Left ventricle myocardium superior (tissue), 1 donor: ENCODE measurements at regions not wholly inside any gene's neighbourhood (a gene's known extent, or its start where the extent isn't known, plus 50 kb on each side); places are given as distances from the start of the nearest gene placed in this dataset.
"Not testable (repeated sequence)": the region's sequence is repeated elsewhere in the genome, so short reads cannot be mapped to it uniquely, and the experiment has no call there.

ENCODE experiments used
- ATAC-seq: fragments of 200-7000 bp; cut with Tn5 transposase; one replicate; pipeline ENCODE4 v1.9.1; 2020; ENCODE audit warnings: mild to moderate bottlenecking, moderate library complexity
- DNase-seq: peaks from one replicate; pipeline ENCODE4 v3.0.0-alpha.2; 2020
- intact Hi-C: fragments of 100-400 bp; cut with micrococcal nuclease; formaldehyde crosslinking; loops from one replicate; pipeline ENCODE4 v1.11.0; 2022
- donor health status: DM: no; HTN: yes; CAD: no; lungs with severe emphysema.

DNA sequence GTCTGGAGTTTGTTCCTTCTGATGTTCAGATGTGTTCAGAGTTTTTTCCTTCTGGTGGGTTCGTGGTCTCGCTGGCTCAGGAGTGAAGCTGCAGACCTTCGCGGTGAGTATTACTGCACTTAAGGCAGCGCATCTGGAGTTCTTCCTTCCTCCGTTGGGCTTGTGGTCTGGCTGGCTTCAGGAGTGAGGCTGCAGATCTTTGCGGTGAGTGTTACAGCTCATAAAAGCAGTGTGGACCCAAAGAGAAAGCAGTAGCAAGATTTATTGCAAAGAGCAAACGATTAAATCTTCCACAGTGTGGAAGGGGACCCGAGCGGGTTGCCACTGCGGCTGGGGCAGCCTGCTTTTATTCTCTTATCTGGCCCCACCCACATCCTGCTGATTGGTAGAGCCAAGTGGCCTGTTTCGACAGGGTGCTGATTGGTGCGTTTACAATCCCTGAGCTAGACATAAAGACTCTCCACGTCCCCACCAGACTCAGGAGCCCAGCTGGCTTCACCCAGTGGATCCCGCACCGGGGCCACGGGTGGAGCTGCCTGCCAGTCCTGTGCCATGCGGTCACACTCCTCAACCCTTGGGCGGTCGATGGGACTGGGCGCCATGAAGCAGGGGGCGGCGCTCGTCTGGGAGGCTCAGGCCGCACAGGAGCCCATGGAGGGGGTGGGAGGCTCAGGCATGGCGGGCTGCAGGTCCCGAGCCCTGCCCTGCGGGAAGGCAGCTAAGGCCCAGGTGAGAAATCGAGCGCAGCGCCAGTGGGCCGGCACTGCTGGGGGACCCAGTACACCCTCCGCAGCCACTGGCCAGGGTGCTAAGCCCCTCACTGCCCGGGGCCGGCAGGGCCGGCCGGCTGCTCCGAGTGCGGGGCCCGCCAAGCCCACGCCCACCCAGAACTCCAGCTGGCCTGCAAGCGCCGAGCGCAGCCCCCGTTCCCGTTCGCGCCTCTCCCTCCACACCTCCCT is 315.3 kb upstream of the SGK1 start:
- intact Hi-C loops, ATAC-seq, DNase-seq: not testable (repeated sequence)

DNA sequence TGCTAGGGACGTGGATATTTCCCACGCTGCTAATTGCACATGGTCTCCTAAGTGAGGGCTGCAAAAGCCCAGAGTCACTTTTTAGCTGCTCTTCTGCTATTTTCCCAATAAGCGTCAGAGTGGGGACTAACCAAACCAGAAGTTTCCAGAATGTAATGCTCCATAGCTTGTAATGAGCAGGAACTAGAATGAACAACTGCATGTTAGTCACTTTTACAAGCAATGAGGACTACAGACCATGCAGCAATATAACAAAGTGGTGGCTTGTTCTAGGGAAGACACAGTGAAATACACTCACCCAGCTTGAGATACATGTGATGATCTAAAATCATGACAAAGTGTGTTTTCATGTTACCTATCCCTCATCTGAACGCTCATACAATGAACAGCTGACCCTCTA is 314.1 kb upstream of the SGK1 start:
- intact Hi-C loops: no loop called here
- DNase-seq (no peak), ATAC-seq (no peak)

DNA sequence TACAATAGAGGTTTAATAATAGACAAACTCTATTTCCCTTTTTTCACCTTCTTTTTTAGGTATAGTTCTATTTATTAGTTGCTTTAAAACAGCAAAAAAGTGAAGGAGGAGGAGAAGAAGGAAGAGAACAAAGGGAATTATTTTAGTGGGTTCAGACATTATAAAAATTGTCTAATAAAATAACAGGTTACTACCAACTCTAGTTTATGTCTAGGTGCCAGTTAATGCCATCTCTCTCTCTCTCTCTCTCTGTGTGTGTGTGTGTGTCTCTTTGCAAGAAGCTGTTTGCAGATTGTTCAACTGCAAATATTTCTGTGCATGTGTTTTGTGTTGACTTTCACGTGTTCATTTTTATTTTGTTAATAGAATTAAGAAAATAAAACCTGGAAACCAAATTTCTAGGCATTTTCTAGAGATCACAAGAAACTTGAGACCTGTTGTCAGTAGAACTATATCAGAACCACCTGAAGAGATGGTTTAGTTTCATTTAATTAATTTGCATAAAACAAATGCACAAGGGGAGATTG is 313.5 kb upstream of the SGK1 start:
- DNase-seq (no peak), ATAC-seq (no peak)
- intact Hi-C loops: no loop called here

DNA sequence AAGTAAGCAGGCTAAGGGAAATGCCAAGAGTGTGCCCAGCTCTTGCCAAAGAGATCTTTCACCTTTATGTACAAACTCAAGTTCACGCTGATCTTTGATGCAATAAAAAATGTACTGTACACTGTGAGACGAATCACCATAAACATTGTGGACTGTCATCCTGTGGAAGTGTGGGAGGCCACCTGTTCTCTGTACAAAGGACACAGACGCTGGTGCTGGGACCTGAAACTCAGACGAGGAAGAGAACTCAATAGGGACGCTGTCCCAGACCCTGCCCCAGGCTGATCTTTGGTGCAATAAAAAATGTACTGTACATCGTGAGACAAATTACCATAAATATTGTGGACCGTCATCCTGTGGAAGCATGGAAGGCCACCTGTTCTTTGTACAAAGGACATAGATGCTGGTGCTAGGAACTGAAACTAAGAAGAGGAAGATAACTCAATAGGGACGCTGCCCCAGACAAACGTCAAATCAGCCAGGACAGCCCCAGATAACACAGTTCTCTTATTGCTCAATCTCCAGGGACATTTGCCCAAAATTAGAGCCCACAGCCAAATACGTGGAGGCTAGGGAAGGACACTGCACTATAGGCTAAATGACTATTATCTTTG is 312.7 kb upstream of the SGK1 start:
- intact Hi-C loops: no loop called here
- peak; percentile 39 for ATAC-seq
- DNase-seq: no peak

DNA sequence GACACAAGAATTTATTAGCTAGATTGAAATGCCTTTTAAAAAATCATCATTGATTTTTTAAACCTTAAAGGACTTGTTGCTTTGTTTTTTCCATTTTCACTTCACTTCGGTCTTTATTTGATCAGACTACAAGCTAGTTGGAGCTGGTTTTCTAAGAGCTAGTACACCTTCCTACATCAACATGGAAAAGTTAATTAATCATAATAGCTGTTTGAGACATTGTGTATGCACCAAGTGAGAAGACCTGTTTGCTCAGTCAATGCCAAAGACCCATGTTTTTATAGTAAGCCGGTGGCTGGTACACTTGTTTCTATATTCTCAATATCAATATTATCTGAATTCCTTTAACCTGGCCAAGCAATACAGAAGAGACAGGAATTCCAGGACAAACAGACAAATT is 310.2 kb upstream of the SGK1 start:
- DNase-seq (no peak), ATAC-seq (no peak)
- intact Hi-C loops: no loop called here

DNA sequence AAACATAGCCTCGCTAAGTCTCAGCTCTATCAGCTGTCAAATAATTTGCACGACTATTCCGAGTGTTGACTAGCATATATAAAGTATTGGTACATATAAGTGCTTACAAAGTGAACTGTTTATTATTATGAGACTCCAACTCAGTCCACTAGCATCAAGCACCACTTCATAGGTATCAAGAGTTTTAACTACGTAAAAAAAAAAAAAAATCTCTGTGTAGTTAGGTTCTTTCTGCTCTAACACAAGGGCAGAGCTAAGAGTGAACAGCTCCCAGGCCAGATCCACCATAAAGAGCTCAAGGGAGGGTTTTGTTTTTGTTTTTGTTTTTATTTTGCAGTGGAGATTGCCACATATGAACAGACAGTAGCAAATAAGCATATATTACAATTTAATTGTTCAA is 309.8 kb upstream of the SGK1 start:
- intact Hi-C loops: no loop called here
- ATAC-seq (no peak), DNase-seq (no peak)

DNA sequence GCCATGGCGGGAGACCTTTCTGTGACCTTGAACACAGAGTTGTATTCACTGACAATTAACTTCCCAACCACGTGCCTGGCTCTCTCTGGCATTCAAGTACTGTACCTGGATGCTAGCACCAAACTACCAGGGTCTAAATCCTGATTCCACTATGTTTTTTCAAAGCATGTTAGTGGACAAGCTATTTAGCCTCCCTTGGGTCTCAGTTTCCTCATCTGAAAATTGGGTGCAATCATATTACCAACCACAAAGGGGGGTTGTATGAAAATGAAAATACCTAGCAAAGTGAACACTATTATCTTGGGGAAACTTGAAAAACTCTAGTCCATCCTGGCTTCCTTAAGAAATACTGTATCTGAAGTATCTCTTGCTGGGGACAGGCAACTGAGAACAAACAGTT is 308.7 kb upstream of the SGK1 start:
- DNase-seq: no peak
- intact Hi-C loops: no loop called here
- no peak for ATAC-seq

DNA sequence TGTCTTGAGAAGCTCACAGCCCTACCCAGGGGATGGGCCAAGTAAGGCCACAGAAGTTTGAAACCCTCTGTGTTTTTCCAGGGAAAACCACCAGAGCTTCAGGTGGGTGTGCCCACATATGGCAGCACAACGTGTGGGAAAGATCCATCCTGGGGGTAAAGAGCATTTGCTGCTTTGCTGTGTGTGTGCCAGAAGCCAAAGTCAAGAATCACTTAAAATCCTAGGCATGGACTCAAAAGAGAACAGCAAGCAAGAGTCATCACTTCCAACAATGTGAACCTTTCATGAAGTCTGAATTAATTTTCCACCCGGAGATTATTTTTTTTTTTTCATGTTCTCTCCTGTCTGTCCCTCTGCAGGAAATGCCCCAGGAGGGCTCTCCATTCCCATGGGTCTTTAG is 308.2 kb upstream of the SGK1 start:
- DNase-seq: no peak
- intact Hi-C loops: no loop called here
- no peak for ATAC-seq

DNA sequence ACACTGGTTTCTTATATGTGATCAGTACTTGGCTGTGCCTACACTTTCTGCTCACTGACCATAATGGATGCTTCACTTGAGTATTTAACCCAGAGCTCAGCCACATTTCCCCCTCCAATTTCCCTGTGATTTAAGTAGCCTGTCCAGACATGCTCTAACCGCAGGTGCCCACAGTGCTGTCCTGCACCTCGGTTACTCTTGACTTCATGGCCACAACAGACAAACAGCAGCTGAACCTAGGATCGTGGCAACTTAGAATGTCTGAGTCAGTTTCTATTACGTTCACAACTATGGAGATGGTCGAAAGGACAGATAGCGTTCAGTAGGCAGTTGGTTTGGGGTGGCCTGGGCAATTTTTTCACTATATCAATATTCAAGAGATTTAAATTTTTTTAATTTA is 306.9 kb upstream of the SGK1 start:
- intact Hi-C loops: no loop called here
- ATAC-seq (no peak), DNase-seq (no peak)

DNA sequence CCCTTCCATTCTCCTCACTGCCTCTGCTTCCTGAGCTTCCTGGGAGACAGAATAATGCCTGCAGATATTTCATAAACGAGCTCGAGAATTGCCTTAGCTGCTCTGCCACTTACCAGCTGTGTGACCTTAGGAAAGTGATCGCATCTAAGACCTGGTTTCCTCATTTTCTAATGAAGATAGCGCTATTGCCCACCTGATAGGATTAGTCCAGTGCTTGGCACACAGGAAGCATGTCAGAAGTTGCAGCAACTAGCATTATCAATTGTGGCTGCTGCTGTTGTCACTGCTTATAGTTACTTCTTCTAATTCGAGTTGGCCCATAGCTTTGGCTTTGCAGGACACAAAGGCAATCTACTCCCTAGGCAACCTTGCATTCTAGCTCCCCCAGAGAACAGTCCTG is 305.5 kb upstream of the SGK1 start:
- no peak for ATAC-seq
- DNase-seq: no peak
- intact Hi-C loops: no loop called here

DNA sequence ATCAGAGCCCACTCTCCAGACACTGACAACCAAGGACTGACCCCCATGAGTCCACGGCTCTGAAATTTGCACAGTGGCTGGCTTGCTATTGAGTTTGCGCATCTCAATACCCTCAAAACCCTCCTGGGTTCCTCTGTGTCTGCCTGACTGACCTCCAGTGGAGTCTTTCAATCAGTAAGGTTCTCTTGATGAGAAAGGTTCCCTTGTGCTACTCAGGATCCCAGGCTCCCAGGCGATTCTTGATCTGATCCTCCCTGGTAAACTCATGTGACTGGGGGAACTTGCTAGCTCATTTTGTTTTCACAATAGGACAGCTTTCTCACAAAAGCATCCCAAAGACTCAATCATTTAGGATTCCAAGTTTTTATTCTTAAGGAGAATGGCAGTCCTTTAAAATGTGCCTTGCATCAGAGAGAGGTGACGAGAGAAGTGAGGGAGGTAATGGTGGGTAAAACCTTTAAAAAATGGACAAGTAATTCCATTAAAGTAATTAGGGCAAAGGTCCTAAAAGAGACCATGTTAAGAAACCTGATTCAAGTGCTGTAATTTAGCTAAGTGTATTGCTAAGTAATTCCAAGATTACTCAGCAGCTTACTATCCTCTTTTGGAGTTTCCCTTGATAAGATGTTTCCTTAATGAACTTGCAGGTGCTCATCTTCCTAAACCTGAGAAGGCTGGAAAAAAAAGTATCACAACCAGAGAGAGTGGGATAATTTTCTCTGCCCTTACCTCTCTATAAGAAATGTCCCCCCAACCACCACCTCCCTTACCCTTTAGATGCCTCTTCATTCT is 304.7 kb upstream of the SGK1 start:
- ATAC-seq: no peak
- intact Hi-C loops: no loop called here
- no peak for DNase-seq

DNA sequence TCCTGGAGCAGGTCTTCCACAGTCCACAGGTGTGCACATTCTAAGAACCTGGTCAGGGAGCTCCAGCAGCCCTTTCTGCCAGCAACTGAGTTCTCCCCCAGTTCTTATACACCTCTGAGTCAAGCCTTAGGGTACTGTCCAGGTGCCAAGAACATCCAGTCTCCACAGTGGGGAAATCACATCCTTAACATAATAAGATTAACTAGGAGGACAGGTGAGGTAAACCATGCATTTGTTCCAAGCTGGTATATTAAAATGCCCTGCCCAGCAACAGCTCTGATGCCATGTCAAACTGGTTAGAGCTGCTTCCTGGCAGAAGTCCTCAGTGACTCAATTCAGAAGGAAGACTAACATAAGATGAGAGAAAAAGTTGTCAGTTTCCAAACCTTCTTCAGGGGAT is 303.9 kb upstream of the SGK1 start:
- DNase-seq (no peak), ATAC-seq (no peak)
- intact Hi-C loops: no loop called here

DNA sequence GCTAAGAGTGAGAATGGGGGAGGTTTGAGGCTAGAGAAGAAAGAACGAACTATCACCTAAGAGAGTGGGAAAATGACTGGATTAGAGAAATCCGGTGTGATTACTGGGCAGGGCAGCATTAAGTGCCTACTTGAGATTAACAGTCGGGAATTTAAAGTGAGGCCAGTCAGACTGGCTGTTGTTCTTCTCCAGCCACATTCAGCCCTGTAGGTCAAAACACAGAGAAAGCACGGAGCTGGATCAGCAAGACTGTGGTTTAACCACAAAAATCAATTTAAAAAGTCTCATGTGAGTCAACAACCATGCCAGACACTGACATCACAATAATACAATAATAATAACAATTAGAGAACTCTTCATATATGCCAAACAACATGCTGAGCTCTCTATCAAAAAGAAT is 301.9 kb upstream of the SGK1 start:
- DNase-seq: no peak
- ATAC-seq: peak; percentile 76
- intact Hi-C loops: no loop called here

DNA sequence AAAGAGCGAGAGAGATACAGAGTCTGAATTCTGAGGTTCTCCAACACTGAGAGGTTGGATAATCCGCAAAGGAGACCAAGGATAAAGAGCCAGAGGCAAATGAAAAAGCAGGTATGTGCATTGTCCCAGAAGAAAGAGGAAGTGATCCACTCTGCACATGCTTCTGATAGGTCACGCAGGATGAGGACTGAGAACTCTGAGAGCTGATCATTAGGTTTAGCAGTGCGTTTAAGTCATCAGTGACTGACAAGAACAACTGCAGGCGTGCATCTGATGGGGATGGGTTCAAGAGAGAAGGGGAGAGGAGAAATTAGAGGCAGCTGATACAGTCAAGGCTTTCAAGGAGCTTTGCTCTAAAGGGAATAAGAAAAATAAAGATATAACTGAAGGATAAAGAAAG is 301.2 kb upstream of the SGK1 start:
- ATAC-seq: no peak
- intact Hi-C loops: no loop called here
- no peak for DNase-seq

DNA sequence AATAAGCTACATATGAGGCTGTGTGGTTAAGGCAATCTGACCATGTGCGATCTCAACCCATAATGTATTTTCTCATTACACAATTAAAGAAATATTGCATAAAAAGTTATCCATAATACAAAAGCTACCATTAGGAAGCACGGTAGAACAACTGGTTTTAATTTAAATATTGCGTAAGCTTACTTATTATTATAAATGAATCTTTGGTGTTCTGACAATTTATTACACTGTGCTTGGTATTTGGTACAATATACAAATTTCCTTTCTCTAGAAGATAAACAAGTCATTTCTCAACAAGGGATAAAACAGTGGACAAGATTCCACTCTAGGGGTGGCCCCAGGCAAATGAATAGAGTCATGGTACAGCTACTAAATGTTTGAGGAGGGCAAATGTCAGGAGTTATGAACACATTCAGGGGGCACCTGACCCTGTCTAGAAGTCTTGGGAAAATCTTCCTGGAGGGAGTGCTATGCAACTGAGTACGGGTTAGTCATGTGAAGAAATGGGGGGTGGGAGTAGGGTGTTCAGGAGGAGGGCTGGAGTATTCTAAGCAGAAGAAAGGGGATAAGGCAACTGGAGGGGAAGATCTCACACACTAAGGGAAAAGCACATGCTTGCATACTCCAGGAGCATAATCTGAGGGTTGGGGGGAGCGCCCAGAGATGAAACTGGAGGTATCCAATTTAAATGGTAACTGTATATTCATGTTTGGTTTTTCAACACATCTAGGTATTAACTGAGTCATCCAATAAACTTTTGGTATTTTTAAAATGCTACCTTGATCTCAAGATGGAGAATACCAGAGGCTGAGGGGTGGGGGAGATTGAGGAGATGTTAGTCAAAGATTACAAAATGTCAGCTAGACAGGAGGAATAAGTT is 296.9 kb upstream of the SGK1 start:
- no peak for ATAC-seq
- no peak for DNase-seq
- intact Hi-C loops: no loop called here

DNA sequence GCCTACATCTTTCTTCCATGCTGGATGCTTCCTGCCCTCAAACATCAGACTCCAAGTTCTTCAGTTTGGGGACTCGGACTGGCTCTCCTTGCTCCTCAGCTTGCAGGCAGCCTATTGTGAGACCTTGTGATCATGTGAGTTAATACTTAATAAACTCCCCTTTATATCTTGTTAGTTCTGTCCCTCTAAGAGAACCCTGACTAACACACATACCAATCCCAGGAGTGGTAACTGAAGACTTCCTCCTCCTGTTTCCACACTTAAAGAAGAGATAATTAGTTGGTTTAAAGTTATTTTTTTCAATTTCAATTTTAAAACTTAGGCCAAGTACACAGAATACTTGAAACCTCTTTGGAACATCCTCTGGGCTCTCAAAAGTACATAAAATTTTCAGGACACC is 294.2 kb upstream of the SGK1 start:
- intact Hi-C loops, ATAC-seq, DNase-seq: not testable (repeated sequence)

DNA sequence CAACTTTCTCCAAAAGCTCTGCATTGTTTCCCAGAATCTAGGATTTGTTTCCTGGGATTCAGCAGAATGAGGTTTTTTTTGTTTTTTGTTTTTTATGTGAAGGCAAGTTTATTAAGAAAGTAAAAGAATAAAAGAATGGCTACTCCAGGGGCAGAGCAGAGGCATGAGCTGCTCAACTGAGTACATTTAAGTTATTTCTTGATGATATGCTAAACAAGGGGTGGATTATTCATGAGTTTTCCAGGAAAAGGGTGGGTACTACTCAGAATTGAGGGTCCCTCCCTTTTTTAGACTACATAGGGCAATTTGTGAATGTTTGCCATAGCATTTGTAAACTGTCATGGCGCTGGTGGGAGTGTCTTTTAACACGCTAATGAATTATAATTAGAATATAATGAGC is 292.5 kb upstream of the SGK1 start:
- intact Hi-C loops: no loop called here
- ATAC-seq: no peak
- no peak for DNase-seq

DNA sequence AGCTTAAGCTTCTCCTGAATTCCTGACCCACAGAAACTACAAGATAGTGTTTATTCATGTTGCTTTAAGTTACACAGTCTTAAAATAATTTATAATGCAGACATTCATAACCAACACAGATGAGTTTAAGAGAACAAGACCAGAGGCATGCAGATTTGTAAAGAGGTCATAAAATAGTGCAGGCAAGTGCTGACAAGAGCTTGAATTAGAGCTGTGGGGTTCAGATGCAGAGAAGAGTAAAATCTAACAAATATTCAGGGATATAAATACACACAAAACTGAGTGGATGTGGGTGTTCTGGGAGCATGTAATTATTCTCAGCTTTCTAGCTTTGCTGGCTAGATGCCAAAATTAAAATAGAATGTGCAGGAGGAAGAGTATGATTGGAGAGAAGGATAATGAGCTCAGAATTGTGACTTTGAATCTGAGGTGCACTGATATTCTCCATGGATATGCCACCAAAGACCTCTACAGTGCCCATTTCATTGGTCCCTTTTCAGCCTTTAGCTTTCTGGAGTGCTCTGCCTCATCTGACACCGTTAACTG is 291.9 kb upstream of the SGK1 start:
- ATAC-seq (no peak), DNase-seq (no peak)
- intact Hi-C loops: no loop called here

DNA sequence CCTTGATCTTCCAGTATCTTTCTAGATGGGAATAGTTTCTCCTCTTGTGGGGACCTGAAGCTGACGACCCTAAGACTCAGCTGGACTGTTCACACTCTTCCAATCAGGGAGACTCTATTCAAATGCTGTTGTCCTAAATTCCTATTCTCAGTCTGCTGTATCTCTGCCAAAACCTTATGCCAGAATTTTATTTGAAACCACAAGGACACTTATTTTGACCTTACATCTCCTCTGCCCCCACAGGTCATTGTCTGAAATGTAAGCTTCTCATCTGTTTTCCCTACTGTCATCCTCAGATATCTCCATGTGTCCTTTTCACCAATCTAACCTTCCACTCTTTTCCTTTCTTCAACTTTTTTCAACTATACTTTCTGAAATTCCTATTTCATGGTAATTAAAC is 289.5 kb upstream of the SGK1 start:
- intact Hi-C loops: no loop called here
- ATAC-seq: no peak
- no peak for DNase-seq
